SK-N-SH (cell line): ENCODE measurements at regions not wholly inside any gene's neighbourhood (a gene's known extent, or its start where the extent isn't known, plus 50 kb on each side); places are given as distances from the start of the nearest gene placed in this dataset.

Source experiments
- CHD2 ChIP-seq: fragments of 150-350 bp; IDR thresholded peaks from 2 replicates; pipeline ENCODE4 v1.6.1; 2018; ENCODE audit warnings: low read length; ENCODE audit not compliant: partially characterized antibody
- CTCF ChIP-seq: fragments of 200-600 bp; sonication (generic); IDR thresholded peaks from 2 replicates; pipeline ENCODE4 v1.6.1; 2017; ENCODE audit warnings: antibody characterized with exemption, mild to moderate bottlenecking, moderate library complexity
- ELF1 ChIP-seq: IDR thresholded peaks from 2 replicates; pipeline ENCODE4 v1.4.0; 2012
- EP300 ChIP-seq, 2 experiments: IDR thresholded peaks; 2 replicates each; pipeline versions ENCODE4 v1.4.0 to v1.6.1; 2012; ENCODE audit warnings: borderline replicate concordance in 1 of 2, low read depth in 1 of 2, low read length in 1 of 2
- EZH2phosphoT487 ChIP-seq: fragments of 200-600 bp; sonication (generic); IDR thresholded peaks from 2 replicates; pipeline ENCODE4 v1.6.1; 2017; ENCODE audit warnings: low read depth, mixed run types, mild to moderate bottlenecking, antibody characterized with exemption, moderate library complexity, borderline replicate concordance
- MAX ChIP-seq: IDR thresholded peaks from 2 replicates; pipeline ENCODE4 v1.4.0; 2012; ENCODE audit warnings: low read depth
- PBX3 ChIP-seq: IDR thresholded peaks from 2 replicates; pipeline ENCODE4; 2012
- POLR2AphosphoS5 ChIP-seq: IDR thresholded peaks from 2 replicates; pipeline ENCODE4 v1.6.1; 2012; ENCODE audit warnings: low read depth, low read length
- RXRA ChIP-seq: IDR thresholded peaks from 2 replicates; pipeline ENCODE4 v1.4.0; 2012; ENCODE audit warnings: low read depth, mild to moderate bottlenecking, borderline replicate concordance
- TAF1 ChIP-seq: IDR thresholded peaks from 2 replicates; pipeline ENCODE4 v1.6.1; 2012; ENCODE audit warnings: low read depth, mild to moderate bottlenecking, low read length, moderate library complexity, borderline replicate concordance
- USF2 ChIP-seq: fragments of 150-350 bp; IDR thresholded peaks from 2 replicates; pipeline ENCODE4 v1.6.1; 2017; ENCODE audit warnings: antibody characterized with exemption, low read length, low read depth, borderline replicate concordance

- TF ChIP-seq CTCF (no peak), USF2 (no peak), EP300 (IDR thresholded peaks at IDR 0.05; ENCODE audit: borderline replicate concordance in 1 of 2, low read depth in 1 of 2, low read length in 1 of 2) (no peak), TAF1 (no peak), CHD2 (no peak), EZH2phosphoT487 (no peak), ELF1 (no peak), PBX3 (no peak), POLR2AphosphoS5 (no peak), MAX (no peak), RXRA (no peak)
These were observed 374.4 kb upstream of the PRICKLE1 start for GRCh38 chr12:42963988-42964387.
